HG03060 (cell line): ENCODE measurements at regions not wholly inside any gene's neighbourhood (a gene's known extent, or its start where the extent isn't known, plus 50 kb on each side); places are given as distances from the start of the nearest gene placed in this dataset.
"Not testable (repeated sequence)": the region's sequence is repeated elsewhere in the genome, so short reads cannot be mapped to it uniquely, and the experiment has no call there.

Source experiments
- ATAC-seq: cut with Tn5 transposase; IDR thresholded peaks from one replicate; pipeline ENCODE4 v1.9.1; 2021; ENCODE audit warnings: low read depth, moderate number of reproducible peaks; ENCODE audit not compliant: unreplicated experiment

DNA sequence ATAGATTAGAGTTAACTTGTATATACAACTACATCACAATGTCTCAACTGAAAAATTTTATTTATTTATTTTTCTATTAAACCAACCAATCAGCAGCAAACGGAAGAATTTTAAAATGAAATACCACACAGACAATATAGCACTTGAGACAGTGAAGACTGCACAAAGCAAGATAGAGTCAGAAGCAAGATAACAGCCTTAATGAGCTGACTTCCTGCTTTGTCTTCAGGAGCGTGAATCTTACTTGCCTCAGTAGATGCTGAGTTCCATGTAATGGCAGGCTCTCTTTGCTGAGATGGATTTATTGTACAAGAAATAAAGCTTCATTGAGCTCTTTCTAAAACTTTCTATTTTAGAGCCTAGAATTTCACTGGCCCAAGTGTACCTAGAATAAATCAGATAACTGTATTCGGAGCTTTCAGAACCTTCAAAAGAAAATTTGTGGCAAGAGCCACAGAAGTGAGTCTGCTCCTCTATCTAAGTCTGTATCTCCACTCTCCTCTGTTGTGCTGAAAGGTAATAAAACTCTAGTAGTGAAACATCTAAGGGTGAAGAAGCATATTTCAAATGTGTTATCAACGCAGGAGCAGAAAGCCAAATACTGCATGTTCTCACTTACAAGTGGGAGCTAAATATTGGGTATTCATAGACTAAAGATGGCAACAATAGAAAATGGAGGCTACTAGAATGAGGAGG is 83.3 kb upstream of the ANKRD55 start:
- no peak for ATAC-seq

DNA sequence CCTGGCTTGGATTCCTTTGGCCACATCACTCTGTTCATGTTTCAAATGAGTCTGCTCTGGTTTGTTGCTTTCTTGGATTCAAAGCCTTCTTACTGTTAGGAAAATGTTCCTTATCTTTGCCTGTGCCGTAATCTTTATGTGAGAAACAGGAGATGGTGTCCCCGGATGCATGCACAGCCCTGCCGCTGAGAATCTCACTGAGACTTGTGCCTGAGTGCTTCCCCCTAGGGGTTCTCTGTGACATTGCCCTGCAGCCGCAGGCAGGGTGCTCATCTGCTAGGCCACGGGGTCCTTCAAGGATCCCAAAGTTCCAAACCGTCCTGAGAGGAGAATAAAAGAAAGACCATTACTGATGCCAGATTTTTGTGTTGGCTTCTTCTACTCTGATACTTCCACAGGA is 81.4 kb upstream of the ANKRD55 start:
- no peak for ATAC-seq

DNA sequence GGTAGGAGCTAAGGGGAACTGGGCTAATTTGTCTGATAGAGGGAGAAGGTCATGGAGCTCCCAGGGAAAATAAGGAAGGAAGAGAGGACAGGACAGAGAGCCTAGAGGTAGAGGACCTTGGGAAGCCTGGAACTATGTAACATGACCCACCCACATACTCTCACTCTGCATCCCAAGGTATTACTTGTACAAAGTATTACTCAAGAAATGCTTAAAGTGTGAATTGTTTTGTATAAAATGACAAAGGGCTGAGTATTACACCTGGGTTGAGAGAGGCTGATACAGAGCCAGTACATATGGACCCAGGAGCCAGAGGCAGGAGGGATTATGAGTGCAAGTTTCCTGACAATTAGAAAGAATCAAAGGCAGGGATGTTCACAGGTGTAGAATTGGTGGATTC is 80.5 kb upstream of the ANKRD55 start:
- ATAC-seq: no peak

DNA sequence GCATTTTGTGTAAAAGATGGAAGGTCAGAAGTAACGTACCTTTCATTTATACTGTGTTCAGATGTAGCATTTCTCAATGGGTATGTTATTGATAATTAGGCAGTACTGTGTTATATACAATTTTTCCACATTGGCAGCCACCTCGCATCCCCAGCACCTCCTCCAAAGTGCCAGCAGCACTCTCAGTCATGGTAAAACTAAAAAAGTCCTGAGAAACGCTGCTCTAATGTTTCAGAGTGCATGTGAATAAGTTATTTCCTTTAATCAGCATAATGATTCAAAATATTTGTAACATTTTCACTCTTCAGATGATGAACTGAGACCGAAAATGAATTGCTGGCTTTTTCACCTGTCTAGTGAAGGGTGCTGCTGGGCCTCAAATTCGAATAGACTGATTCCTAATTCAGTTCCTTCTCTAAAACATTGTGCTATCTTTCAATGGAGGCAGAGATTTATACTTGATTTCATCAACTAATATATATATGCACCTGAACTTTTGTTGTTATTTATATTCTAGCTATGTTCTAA is 79.9 kb upstream of the ANKRD55 start:
- no peak for ATAC-seq

DNA sequence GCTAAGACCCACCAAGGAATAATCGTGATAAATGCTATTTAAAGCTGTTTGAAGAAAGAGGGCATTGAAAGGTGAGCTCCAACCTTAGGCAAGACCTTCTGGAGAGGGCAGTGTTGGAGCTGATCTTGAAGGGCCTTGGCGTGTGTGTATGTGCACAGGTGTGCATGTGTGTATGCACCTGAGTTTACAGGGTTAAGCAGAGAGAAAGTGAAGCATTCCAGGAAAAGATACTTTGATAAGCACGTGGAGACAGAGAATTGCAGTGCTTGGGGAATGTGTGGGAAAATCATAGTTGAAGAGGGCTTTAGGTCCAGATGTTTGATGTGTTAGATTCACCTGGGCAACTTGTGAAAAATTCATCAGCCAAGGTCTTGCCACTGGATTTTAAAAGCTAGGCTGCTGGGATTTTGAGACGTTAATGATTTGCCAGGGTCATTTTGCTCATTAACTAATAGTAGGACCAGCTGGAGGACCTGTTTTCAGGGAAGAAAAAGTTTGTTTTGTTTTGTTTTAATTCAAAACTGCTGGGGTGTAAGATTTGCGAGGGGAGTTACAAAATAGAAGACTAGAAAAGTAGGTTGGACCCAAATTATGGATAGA is 78.3 kb upstream of the ANKRD55 start:
- no peak for ATAC-seq

DNA sequence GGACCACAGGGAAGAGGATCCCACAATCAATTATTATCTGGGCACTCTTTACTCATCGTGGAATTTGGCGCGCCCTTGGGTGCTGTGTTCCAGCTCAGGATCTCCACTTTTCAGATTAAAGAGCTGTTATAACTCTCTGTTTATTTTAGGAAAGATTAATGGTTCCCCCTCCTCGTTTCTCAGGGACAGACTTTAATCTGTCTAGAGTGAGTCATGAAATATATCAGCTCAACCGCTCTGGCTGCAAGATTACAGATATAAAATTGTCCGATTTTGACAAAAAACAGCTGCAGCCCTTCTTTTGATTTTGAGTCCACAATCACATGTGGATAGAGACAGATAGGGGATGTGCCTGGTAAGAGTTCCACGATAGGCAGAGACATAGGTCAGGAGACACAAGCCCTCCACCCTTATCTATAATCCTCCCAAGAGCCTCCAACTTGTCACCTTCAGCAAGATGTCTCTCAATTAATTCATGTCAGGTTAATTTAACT is 77.6 kb upstream of the ANKRD55 start:
- no peak for ATAC-seq

DNA sequence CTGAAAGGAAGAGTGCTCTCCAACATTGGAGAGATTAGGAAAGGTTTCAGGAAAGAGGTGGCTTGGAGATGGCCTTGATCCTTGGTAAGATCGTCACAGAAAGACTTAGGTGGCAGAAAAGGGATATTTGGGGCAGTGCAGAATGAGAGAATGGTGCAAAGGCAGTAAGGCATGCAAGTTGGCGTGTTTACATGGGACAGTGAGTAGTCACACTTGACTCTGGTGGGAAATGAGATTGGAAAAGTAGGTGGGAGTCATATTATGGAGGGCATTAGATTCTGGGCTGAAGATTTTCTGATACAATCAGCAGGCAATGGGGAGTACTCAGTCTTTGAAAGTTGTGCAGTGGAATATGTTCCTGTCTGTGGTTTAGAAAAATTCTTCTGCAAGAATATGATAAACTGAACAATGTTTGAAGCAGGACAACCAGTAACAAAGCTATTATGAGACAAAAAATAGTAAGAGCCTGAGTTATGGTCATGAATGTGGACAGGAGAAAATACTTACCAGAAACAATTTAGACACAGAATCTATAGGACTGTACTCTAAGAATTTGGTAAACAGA is 76.2 kb upstream of the ANKRD55 start:
- no peak for ATAC-seq

DNA sequence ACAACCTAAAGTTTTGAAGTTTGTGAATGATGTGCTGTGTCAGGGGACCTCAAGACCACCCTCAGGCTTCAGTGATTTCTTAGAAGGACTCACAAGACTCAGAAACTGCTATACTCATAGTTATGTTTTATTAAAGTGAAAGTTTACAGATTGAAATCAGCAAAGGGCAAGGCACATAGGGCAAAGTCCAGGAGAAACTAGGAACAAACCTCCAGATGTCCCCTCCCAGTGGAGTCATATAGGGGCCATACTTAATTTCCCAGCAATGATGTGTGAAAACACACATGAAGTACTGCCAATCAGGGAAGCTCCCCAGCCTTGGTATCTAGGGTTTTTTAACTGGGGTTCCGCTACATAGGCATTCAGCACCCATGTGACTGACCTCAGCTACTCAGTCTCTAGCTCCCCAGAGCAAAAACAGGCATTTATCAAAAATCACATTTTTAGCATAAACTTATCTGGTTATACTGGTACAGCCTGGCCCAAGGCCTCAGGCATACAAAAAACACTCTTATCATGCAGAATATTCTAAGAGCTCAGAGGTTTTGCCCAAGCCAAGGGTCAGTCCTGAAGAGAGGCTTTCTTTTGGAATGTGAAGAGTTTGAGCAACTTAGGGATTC is 74.7 kb upstream of the ANKRD55 start:
- no peak for ATAC-seq

DNA sequence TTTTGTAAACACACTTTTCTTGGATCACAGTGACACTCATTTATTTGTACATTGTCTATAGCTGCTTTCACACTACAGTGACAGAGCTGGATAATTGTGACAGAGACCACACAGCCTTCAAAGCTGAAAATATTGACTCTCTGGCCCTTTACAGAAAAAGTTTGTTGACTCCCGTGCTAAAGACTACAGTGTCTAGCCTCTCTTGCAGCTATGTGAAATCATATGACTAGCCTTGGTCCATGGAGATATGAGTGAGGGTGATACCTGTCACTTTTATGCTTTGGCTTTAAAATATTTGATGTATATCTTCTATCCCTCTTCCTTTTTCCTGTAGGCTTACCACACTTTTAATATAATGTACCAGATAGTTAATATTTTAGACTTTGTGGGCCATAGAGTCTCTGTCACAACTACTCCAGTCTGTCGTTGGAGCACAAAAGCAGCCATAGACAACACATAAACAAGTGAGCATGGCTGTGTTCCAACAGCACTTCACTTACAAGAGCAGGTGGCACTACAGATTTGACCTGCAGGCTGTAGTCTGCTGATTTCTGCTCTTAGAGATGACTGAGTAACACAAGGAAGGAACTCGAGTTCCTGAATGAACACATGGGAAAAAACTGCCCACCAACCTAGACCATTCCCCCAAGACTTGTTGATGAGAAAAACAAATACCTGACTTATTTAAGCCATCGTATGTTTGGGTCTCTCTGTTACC is 73.5 kb upstream of the ANKRD55 start:
- ATAC-seq: no peak

DNA sequence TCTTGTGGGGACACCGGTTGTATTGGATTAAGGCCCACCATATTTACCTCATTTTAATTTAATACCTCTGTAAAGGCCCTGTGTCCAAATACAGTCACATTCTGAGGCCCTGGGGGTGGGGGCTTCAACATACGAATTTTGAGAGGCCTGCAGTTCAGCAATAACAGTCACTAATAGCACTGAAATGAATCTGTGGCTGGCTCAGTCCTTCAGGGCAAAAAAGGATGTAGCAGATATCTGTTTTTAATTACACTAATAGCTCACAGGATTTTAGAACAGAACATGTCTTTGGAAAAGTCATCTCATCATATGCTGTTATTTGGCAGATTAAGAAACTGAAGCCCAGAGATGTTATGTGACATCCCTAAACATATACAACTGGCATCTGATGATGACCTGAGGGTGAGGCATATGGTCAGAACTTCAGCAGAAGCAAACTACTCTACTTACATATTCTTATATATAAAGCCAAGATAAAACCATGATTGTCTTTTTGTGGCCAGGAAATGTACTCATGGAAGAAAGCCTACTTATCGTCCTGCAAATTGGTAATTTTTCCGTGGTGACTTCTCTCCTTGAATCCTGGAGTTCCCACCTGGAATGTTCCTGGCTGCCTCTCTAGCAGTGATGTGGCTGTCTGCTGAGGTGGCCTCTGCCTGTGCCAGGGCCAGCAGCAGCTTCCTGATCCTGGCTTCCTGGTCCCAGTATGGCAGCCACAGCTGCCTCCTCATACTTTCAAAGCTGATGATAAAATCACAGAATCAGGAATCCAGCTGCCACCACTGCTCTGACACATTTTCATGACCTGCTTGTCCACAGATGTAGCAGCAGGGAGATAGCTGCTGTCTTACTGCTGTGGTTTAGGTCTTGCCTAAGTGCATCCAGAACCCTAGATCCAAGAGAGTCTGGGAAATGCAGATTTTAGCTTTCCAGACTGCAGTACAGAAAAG is 72.1 kb upstream of the ANKRD55 start:
- ATAC-seq: no peak

DNA sequence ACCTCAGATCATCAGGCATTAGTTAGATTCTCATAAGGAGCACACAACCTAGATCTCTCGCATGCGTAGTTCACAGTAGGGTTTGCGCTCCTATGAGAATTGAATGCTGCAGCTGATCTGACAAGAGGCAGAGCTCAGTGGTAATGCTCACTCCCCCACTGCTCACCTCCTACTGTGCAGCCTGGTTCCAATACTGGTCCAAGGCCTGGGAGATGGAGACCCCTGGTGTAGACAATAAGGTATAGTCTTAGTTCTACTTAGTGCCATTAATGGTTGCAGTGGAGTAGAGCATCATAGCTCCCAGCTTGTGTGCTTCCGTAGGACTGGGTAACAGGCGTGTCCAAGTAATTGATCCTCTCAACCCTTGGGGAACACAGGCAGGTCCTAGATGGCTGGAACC is 70.4 kb upstream of the ANKRD55 start:
- ATAC-seq: no peak

DNA sequence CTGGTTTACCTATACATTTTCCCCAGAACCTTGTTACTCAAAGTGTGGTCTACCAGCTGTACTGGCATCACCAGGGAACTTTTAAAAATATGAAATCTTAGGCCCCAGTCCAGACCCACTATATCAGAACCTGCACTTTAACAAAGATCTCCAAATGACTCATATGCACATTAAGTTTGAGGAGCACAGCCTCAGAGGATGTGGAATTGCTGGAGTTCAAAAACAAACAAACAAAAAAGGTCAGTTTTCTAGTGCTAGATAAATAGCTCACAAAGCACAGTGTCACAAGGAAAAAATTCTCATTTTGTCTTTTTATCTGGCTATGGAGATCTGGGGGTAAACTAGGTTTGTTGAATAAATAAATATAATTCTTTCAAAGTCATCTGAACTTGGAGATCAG is 68.9 kb upstream of the ANKRD55 start:
- no peak for ATAC-seq

DNA sequence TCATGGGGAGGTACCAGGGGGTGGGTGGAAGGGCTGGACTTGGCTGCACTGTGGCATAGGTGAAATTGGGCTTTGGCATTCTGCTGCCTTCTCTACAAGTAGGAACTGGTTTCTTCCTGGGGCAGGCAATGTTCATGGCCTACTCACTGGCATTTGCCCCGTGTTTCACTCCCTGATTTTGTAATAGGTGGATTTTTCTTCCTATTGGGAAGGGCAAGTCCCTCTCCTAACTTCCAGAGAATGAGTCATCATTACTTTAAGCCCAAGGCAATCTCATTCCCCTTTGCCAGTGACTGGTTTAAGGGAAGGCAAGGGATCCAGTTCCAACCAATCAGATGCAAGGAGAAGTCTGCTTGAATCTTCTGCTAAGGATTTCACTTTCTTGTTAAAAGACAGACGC is 67.9 kb upstream of the ANKRD55 start:
- ATAC-seq: no peak

DNA sequence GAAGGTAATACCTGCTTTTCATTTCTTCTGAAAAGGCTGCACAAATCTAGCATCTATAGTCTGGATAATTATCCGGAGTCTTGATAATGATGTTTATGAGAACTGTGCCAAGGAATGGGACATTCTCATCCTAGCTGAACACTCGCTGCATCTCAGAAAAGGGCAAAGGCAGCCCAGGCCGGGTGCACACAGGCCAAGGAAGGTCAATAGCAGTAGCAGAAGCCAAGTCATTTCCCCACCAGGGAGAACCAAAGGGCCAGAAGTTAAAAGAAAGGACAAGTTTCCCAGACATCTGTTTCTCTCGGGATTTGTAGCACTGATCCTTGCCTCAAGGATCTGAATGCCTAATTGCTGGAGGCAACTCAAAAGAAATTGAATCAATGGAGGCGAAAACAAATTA is 66.1 kb upstream of the ANKRD55 start:
- ATAC-seq: no peak

DNA sequence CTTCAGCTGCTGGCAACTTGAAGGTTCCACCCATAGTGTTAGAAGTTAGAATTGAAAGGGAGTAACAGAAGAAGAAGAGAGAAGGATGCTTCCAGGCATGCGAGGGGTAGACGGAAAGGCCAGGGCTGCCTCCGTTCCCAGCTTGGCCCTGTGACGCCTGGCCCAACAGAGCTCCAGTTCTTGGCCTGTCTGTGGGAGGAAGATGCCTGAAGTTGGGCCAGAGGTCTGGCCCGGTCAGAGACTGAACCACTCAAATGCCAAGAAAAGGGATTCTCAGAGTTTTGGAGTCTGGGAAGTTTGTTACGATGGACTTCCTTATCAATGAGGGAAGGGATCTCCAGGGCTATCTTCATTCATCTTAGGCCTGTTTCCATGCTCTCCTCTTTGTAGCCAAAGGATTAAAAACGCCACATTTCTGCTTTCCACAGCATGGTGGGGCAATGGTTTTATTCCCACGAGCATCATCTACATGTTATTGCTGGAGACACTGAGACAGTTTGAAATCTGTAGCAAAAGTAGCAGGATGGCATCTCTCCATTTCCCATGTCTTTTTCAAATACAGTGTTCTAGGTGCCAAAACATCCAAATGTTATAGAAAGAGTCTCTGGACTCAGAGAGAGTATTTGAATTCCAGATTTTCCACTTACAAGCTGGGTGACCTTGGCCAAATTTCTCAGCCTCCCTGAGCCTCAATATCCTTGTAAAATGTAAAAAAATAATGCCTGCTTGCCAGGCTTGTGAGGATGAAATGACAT is 65.4 kb upstream of the ANKRD55 start:
- ATAC-seq: no peak

DNA sequence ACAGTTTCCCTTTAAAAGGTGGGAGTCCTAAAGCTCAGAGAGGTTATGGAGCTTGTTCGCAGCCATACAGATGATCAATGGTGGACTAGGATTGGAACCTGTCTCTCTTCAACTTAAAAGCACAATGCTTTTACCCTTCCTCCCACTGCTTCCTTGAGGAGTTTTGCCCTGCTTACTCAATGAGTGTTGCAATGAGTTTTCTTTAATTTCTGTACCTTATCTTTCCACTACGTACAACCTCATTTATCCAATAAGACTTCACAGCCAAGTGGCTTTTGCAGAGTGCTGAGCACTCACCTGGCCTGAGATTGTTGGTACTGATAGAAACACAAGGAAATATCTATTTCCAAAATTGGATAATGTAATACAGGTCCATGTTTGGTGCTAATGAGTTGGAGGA is 64.7 kb upstream of the ANKRD55 start:
- no peak for ATAC-seq

DNA sequence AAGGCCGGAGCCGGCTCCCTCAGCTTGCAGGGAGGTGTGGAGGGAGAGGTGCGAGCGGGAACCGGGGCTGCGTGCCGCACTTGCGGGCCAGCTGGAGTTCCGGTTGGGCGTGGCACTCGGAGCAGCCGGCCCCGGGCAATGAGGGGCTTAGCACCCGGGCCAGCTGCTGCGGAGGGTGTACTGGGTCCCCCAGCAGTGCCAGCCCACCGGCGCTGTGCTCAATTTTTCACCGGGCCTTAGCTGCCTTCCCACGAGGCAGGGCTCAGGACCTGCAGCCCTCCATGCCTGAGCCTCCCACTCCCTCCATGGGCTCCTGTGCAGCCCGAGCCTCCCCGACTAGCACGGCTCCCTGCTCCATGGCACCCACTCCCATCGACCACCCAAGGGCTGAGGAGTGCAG is 62.2 kb upstream of the ANKRD55 start:
- ATAC-seq: not testable (repeated sequence)

DNA sequence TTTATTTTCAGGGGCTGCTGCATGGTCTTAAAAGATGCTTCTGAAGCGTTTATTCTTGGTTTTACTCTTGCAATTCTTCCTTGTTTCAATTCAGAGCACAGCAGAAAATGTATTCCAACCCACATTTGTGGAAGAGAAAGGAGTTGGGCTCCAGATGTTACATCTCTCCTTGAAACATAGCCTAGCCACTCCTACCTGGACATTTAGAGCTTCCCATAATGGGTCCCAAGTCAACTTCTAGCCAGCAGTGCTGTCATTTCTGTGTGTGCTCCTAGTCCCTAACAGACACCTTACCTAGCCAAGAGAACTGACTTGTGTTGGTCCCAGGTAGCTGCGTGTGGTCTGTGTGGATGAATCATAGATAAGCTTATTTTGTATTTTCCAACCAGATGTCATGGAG is 61.2 kb upstream of the ANKRD55 start:
- ATAC-seq: no peak

DNA sequence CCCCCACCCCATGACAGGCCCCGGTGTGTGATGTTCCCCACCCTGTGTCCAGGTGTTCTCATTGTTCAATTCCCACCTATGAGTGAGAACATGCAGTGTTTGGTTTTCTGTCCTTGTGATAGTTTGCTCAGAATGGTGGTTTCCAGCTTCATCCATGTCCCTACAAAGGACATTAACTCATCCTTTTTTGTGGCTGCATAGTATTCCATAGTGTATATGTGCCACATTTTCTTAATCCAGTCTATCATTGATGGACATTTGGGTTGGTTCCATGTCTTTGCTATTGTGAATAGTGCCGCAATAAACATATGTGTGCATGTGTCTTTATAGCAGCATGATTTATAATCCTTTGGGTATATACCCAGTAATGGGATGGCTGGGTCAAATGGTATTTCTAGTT is 59.7 kb upstream of the ANKRD55 start:
- not testable (repeated sequence) for ATAC-seq
